Kidney (tissue), 13 donors: ENCODE measurements at regions not wholly inside any gene's neighbourhood (a gene's known extent, or its start where the extent isn't known, plus 50 kb on each side); places are given as distances from the start of the nearest gene placed in this dataset.
A peak's percentile ranks its signal among the peaks of the same experiment; 100 is the strongest.

Experiments
- DNase-seq, 5 donors: peaks; one replicate each; pipeline ENCODE4 v3.0.0-alpha.2; 2013 to 2020
- FAIRE-seq: peaks from 2 replicates; lab custom pipeline; 2012; peaks lifted over from hg19 to GRCh38; lab: Jason Lieb, UNC
- H3K27ac ChIP-seq, 2 donors: one replicate each; pipeline ENCODE4 v1.7.0; 2013; ENCODE audit warnings: low read depth in 2 of 2, low read length in 2 of 2, inconsistent platforms in 1 of 2
- H3K27me3 ChIP-seq: one replicate; pipeline ENCODE4 v1.7.1; 2013; ENCODE audit warnings: low read length, inconsistent platforms; ENCODE audit not compliant: control insufficient read depth, insufficient read depth
- H3K36me3 ChIP-seq, 3 donors: one replicate each; pipeline versions ENCODE4 v1.7.0 to v1.7.1; 2013; ENCODE audit warnings: low read length in 3 of 3, control low read depth in 1 of 3, inconsistent platforms in 1 of 3; ENCODE audit not compliant: insufficient read depth in 3 of 3, control insufficient read depth in 2 of 3
- H3K4me1 ChIP-seq, 3 donors: one replicate each; pipeline versions ENCODE4 v1.7.0 to v1.7.1; 2013; ENCODE audit warnings: low read length in 3 of 3, inconsistent platforms in 1 of 3, low read depth in 1 of 3; ENCODE audit not compliant: control insufficient read depth in 2 of 3, insufficient read depth in 2 of 3
- H3K4me3 ChIP-seq, 3 donors: one replicate each; pipeline versions ENCODE4 v1.7.0 to v1.8.1; 2013; ENCODE audit warnings: low read length in 3 of 3, control low read depth in 1 of 3, inconsistent platforms in 1 of 3
- H3K9ac ChIP-seq, 3 donors: one replicate each; pipeline versions ENCODE4 v1.7.0 to v1.7.1; 2013; ENCODE audit warnings: low read length in 3 of 3, control low read depth in 1 of 3, inconsistent platforms in 1 of 3
- H3K9me3 ChIP-seq, 3 donors: one replicate each; pipeline versions ENCODE4 v1.7.0 to v1.7.1; 2013; ENCODE audit warnings: low read length in 3 of 3, control low read depth in 1 of 3, inconsistent platforms in 1 of 3; ENCODE audit not compliant: control insufficient read depth in 2 of 3, insufficient read depth in 1 of 3
- CTCF ChIP-seq: IDR thresholded peaks from 3 replicates; pipeline ENCODE4 v1.5.1; 2012; ENCODE audit warnings: mild to moderate bottlenecking, moderate library complexity, borderline replicate concordance; ENCODE audit not compliant: insufficient read depth; ENCODE audit errors: extremely low read depth
- intact Hi-C: fragments of 100-400 bp; cut with DNase I; formaldehyde crosslinking; loops from one replicate; pipeline ENCODE4 v1.11.1; 2022
- donor health status: control.
- donor health status: control.
- donor health status: control.
- donor health status: control.
- donor health status: control.
- donor health status: DM: yes; HTN: yes; CAD: no.
- donor health status: Normal renal cell carcinoma (clear cell type).

GRCh38 chr14:101151226-101151926, 247.9 kb upstream of the RTL1 start:
- Histone ChIP-seq H3K36me3 (no peaks in the 10 kb centered on the region), H3K4me3 (no peak overlapping the region), H3K9me3 (no peaks in the 10 kb centered on the region), H3K27me3 (no peaks in the 10 kb centered on the region), H3K27ac (no peak overlapping the region), H3K4me1 (no peaks in the 10 kb centered on the region), H3K9ac (no peak overlapping the region)
- TF ChIP-seq CTCF = no peak
- FAIRE-seq = no peak
- intact Hi-C loops = no loop called here
- DNase-seq = peak in 1 of 5 donors; percentile 28

GRCh38 chr14:101151927-101152305, 248.4 kb upstream of the RTL1 start:
- Histone ChIP-seq H3K9me3 (no peaks in the 10 kb centered on the region), H3K27ac (no peak overlapping the region), H3K36me3 (no peaks in the 10 kb centered on the region), H3K4me3 (no peak overlapping the region), H3K4me1 (no peaks in the 10 kb centered on the region), H3K27me3 (no peaks in the 10 kb centered on the region), H3K9ac (no peak overlapping the region)
- FAIRE-seq (no peak), DNase-seq (no peak)
- TF ChIP-seq CTCF = no peak
- intact Hi-C loops = no loop called here

- FAIRE-seq (no peak), DNase-seq (no peak)
- Histone ChIP-seq H3K27me3 (no peaks in the 10 kb centered on the region), H3K4me1 (no peaks in the 10 kb centered on the region), H3K9me3 (no peaks in the 10 kb centered on the region), H3K36me3 (no peaks in the 10 kb centered on the region), H3K27ac (no peak overlapping the region), H3K9ac (no peak overlapping the region), H3K4me3 (no peak overlapping the region)
- TF ChIP-seq CTCF = no peak
- intact Hi-C loops = no loop called here
Measured at GRCh38 chr14:101152855-101153254, 249.3 kb upstream of the RTL1 start.

- no peaks in the 10 kb centered on the region for H3K9me3 ChIP-seq
- H3K27ac ChIP-seq = no peak overlapping the region
- no peak overlapping the region for H3K9ac ChIP-seq
- TF ChIP-seq CTCF = no peak
- DNase-seq = no peak
- H3K27me3 ChIP-seq = no peaks in the 10 kb centered on the region
- H3K4me3 ChIP-seq = no peak overlapping the region
- FAIRE-seq = no peak
- H3K36me3 ChIP-seq = no peaks in the 10 kb centered on the region
- no peaks in the 10 kb centered on the region for H3K4me1 ChIP-seq
- intact Hi-C loops = no loop called here
Measured at GRCh38 chr14:101153691-101154090, 250.2 kb upstream of the RTL1 start.
